HepG2 (cell line): ENCODE measurements at regions not wholly inside any gene's neighbourhood (a gene's known extent, or its start where the extent isn't known, plus 50 kb on each side); places are given as distances from the start of the nearest gene placed in this dataset.

Experiments used
- ATAC-seq: fragments of 200-7000 bp; cut with Tn5 transposase; 3 replicates; pipeline ENCODE4 v1.9.1; 2020; ENCODE audit warnings: mild to moderate bottlenecking, moderate library complexity
- BruUV-seq: library from RNA; stranded (reverse); fragments of 400-500 nt; replicated peaks from 2 replicates; lab custom pipeline; 2021; lab: Mats Ljungman, UMichigan
- CTCF ChIA-PET: fragments of 300-600 bp; formaldehyde crosslinking; extraction: SDS; loops from one replicate; lab custom pipeline; 2021; ENCODE audit warnings: low total read pairs, inconsistent platforms, low intra/inter-chr PET ratio; lab: Yijun Ruan, JAX
- POLR2A ChIA-PET: fragments of 350-600 bp; sonication (Branson Sonifier 250); formaldehyde crosslinking; loops from one replicate; lab custom pipeline; 2020; ENCODE audit warnings: antibody characterized with exemption, inconsistent platforms; lab: Yijun Ruan, JAX
- DNase-seq: peaks from one replicate; pipeline ENCODE4 v3.0.0-alpha.2; 2015; ENCODE audit warnings: low spot score
- FAIRE-seq: peaks from 3 replicates; lab custom pipeline; 2011; peaks lifted over from hg19 to GRCh38; lab: Jason Lieb, UNC
- H2AFZ ChIP-seq: one replicate; pipeline ENCODE4 v1.6.1; 2011; ENCODE audit warnings: low read length, inconsistent platforms
- H3K27ac ChIP-seq: fragments of 300-600 bp; 3 replicates; pipeline ENCODE4 v1.8.0; 2011; ENCODE audit warnings: mixed run types, mild to moderate bottlenecking, mixed read lengths, low read length, inconsistent platforms; ENCODE audit not compliant: insufficient read depth; ENCODE audit errors: extremely low read length
- H3K27me3 ChIP-seq, 2 experiments: fragments of 200-600 bp in 1 of 2; 2 replicates in 1 of 2; 3 replicates in 1 of 2; pipeline versions ENCODE4 v1.6.0 to v1.8.0; 2011; ENCODE audit warnings: low read length in 2 of 2, mild to moderate bottlenecking in 2 of 2, moderate library complexity in 2 of 2, inconsistent platforms in 1 of 2; ENCODE audit not compliant: insufficient read depth in 2 of 2, control insufficient read depth in 1 of 2
- H3K36me3 ChIP-seq, 2 experiments: fragments of 200-600 bp in 1 of 2; replicated peaks in 1 of 2; 2 replicates in 1 of 2; 3 replicates in 1 of 2; pipeline versions ENCODE4 v1.5.1 to v1.8.0; 2011; ENCODE audit warnings: low read length in 2 of 2, inconsistent platforms in 1 of 2; ENCODE audit not compliant: insufficient read depth in 2 of 2, control insufficient read depth in 1 of 2
- H3K4me1 ChIP-seq: 2 replicates; pipeline ENCODE4 v1.5.1; 2012; ENCODE audit warnings: low read length, inconsistent platforms; ENCODE audit not compliant: insufficient read depth
- H3K4me2 ChIP-seq: 2 replicates; pipeline ENCODE4 v1.6.0; 2011; ENCODE audit warnings: low read depth, low read length, inconsistent platforms
- H3K4me3 ChIP-seq, 3 experiments: fragments of 200-600 bp in 1 of 3; sonication (generic), shearing (Covaris generic) in 1 of 3; replicated peaks in 1 of 3; 2 replicates each; pipeline ENCODE4 v1.5.1; 2011 to 2016; ENCODE audit warnings: low read length in 3 of 3, inconsistent platforms in 2 of 3, low read depth in 2 of 3, mild to moderate bottlenecking in 2 of 3, control low read depth in 1 of 3, mixed read lengths in 1 of 3; ENCODE audit not compliant: insufficient read depth in 1 of 3
- H3K79me2 ChIP-seq: one replicate; pipeline ENCODE4 v1.6.1; 2011; ENCODE audit warnings: low read length, inconsistent platforms; ENCODE audit not compliant: insufficient read depth
- H3K9ac ChIP-seq: 2 replicates; pipeline ENCODE4 v1.6.0; 2011; ENCODE audit warnings: mild to moderate bottlenecking, low read depth, low read length, inconsistent platforms; ENCODE audit not compliant: insufficient read depth
- H3K9me3 ChIP-seq: 2 replicates; pipeline ENCODE4 v1.5.1; 2012; ENCODE audit warnings: mild to moderate bottlenecking, low read length
- H4K20me1 ChIP-seq: 2 replicates; pipeline ENCODE4 v1.6.0; 2011; ENCODE audit warnings: inconsistent platforms, mild to moderate bottlenecking, low read length, moderate library complexity; ENCODE audit not compliant: insufficient read depth
- ATRX ChIP-seq: sonication (generic); formaldehyde crosslinking; IDR thresholded peaks from 2 replicates; pipeline ENCODE4 v1.4.0; 2020; ENCODE audit warnings: missing genetic modification reagents, borderline replicate concordance
- NR0B2 ChIP-seq: sonication (generic); formaldehyde crosslinking; IDR thresholded peaks from 2 replicates; pipeline ENCODE4 v1.4.0; 2020; ENCODE audit warnings: mild to moderate bottlenecking, missing genetic modification reagents
- POGK ChIP-seq: sonication (generic); formaldehyde crosslinking; conservative IDR thresholded peaks from 2 replicates; pipeline ENCODE4 v1.8.0; 2022; ENCODE audit warnings: mild to moderate bottlenecking, moderate library complexity, missing genetic modification reagents
- POLR2AphosphoS5 ChIP-seq: IDR thresholded peaks from 2 replicates; pipeline ENCODE4 v1.6.1; 2012; ENCODE audit warnings: low read depth, low read length
- RBAK ChIP-seq: sonication (generic); formaldehyde crosslinking; IDR thresholded peaks from 2 replicates; pipeline ENCODE4 v1.5.1; 2020; ENCODE audit warnings: mild to moderate bottlenecking, missing genetic modification reagents
- SRY ChIP-seq: sonication (generic); formaldehyde crosslinking; IDR thresholded peaks from 2 replicates; pipeline ENCODE4 v1.8.0; 2022; ENCODE audit warnings: mild to moderate bottlenecking, missing genetic modification reagents
- TSC22D2 ChIP-seq: sonication (generic); formaldehyde crosslinking; IDR thresholded peaks from 2 replicates; pipeline ENCODE4 v1.5.1; 2020; ENCODE audit warnings: missing genetic modification reagents, mild to moderate bottlenecking, borderline replicate concordance
- UBTF ChIP-seq: sonication (generic); formaldehyde crosslinking; IDR thresholded peaks from 2 replicates; pipeline ENCODE4 v1.4.0; 2020; ENCODE audit warnings: mild to moderate bottlenecking, missing genetic modification reagents
- ZFP36L1 ChIP-seq: sonication (generic); formaldehyde crosslinking; IDR thresholded peaks from 2 replicates; pipeline ENCODE4 v1.8.0; 2022; ENCODE audit warnings: mild to moderate bottlenecking, missing genetic modification reagents, moderate library complexity
- ZNF263 ChIP-seq: sonication (generic); formaldehyde crosslinking; IDR thresholded peaks from 2 replicates; pipeline ENCODE4 v1.4.0; 2020; ENCODE audit warnings: missing genetic modification reagents
- WGBS: methylation state at CpG from one replicate; pipeline ENCODE4 v1.1.6; 2017; ENCODE audit warnings: low lambda C conversion rate; 5-methylcytosine and 5-hydroxymethylcytosine counted together
- in situ Hi-C: cut with HindIII; loops from 2 replicates; pipeline ENCODE4 v1.10.0; 2017; ENCODE audit warnings: low pct_unique_long_range_greater_than_20kb; ENCODE audit not compliant: extremely low pct_ligation_motif_present
- intact Hi-C: fragments of 100-400 bp; cut with micrococcal nuclease; formaldehyde crosslinking; loops from one replicate; pipeline ENCODE4 v1.10.0; 2022; ENCODE audit not compliant: unreplicated experiment

GRCh38 chr3:34277110-34277509 is 478.7 kb downstream of the PDCD6IP start:
- no peaks in the 10 kb centered on the region for H3K27me3 ChIP-seq
- no peak overlapping the region for H3K27ac ChIP-seq
- FAIRE-seq, result no peak
- ATAC-seq, result no peak
- H2AFZ ChIP-seq, result no peak overlapping the region
- DNase-seq, result no peak
- TF ChIP-seq POGK (CRISPR knock-in tag), result no peak
- TF ChIP-seq ZFP36L1 (CRISPR knock-in tag), result no peak
- no peak for TF ChIP-seq UBTF (CRISPR knock-in tag)
- no peak for TF ChIP-seq POLR2AphosphoS5
- TF ChIP-seq SRY (CRISPR knock-in tag), result no peak
- TF ChIP-seq TSC22D2 (CRISPR knock-in tag), result no peak
- TF ChIP-seq NR0B2 (CRISPR knock-in tag), result no peak
- no peak for TF ChIP-seq ZNF263
- no peak for TF ChIP-seq ATRX (CRISPR knock-in tag)
- no peak for TF ChIP-seq RBAK (CRISPR knock-in tag)
- no peaks in the 10 kb centered on the region for H3K9me3 ChIP-seq
- in situ Hi-C loops, result no loop called here
- H3K79me2 ChIP-seq, result no peaks in the 10 kb centered on the region
- ChIA-PET CTCF (no interaction called here), POLR2A (no interaction called here)
- no peak overlapping the region for H3K9ac ChIP-seq
- 0% methylated on average over 2 of the region's 2 CpGs for WGBS
- H3K36me3 ChIP-seq, result no peaks in the 10 kb centered on the region
- no peak overlapping the region for H3K4me3 ChIP-seq
- no TSS peak for BruUV-seq
- no peak overlapping the region for H3K4me2 ChIP-seq
- H4K20me1 ChIP-seq, result no peaks in the 10 kb centered on the region
- H3K4me1 ChIP-seq, result no peaks in the 10 kb centered on the region
- intact Hi-C loops, result no loop called here
